SK-N-SH (cell line): ENCODE measurements at regions not wholly inside any gene's neighbourhood (a gene's known extent, or its start where the extent isn't known, plus 50 kb on each side); places are given as distances from the start of the nearest gene placed in this dataset.

ENCODE experiments used
- CTCF ChIA-PET: fragments of 300-600, 350-600 bp; formaldehyde crosslinking; extraction: SDS; loops from one replicate; lab custom pipeline; 2021; lab: Yijun Ruan, JAX
- POLR2A ChIA-PET: fragments of 350-600 bp; sonication (Branson Sonifier 250); formaldehyde crosslinking; extraction: SDS; loops from one replicate; lab custom pipeline; 2020; ENCODE audit warnings: antibody characterized with exemption, inconsistent platforms; lab: Yijun Ruan, JAX
- DNase-seq: peaks from one replicate; pipeline ENCODE4 v3.0.0; 2012
- H2AFZ ChIP-seq: fragments of 200-600 bp; sonication (generic); 2 replicates; pipeline ENCODE4 v1.8.1; 2016; ENCODE audit warnings: antibody characterized with exemption, mild to moderate bottlenecking, low read depth
- H3F3A ChIP-seq: fragments of 200-600 bp; sonication (generic); replicated peaks from 2 replicates; pipeline ENCODE3; 2016; ENCODE audit warnings: antibody characterized with exemption, mild to moderate bottlenecking; ENCODE audit not compliant: insufficient read depth
- H3K27ac ChIP-seq, 2 experiments: fragments of 200-500 bp in 1 of 2; fragments of 200-600 bp in 1 of 2; sonication (Bioruptor generic) in 1 of 2; sonication (generic), shearing (Covaris generic) in 1 of 2; 2 replicates each; pipeline versions ENCODE4 v1.5.1 to v1.6.1; 2014 to 2016; ENCODE audit warnings: low read depth in 2 of 2, inconsistent platforms in 1 of 2, low read length in 1 of 2, mild to moderate bottlenecking in 1 of 2, mixed read lengths in 1 of 2
- H3K27me3 ChIP-seq: fragments of 200-600 bp; sonication (generic), shearing (Covaris generic); 2 replicates; pipeline ENCODE4 v1.6.1; 2016; ENCODE audit warnings: mixed run types; ENCODE audit not compliant: insufficient read depth
- H3K36me3 ChIP-seq, 2 experiments: fragments of 200-500 bp in 1 of 2; fragments of 200-600 bp in 1 of 2; sonication (Bioruptor generic) in 1 of 2; sonication (generic) in 1 of 2; replicated peaks in 1 of 2; 2 replicates each; pipeline versions ENCODE3 to v1.5.1; 2014 to 2016; ENCODE audit warnings: low read length in 1 of 2, mild to moderate bottlenecking in 1 of 2; ENCODE audit not compliant: insufficient read depth in 2 of 2, control insufficient read depth in 1 of 2
- H3K4me1 ChIP-seq, 2 experiments: fragments of 200-500 bp in 1 of 2; fragments of 200-600 bp in 1 of 2; sonication (Bioruptor generic) in 1 of 2; sonication (generic), shearing (Covaris generic) in 1 of 2; 2 replicates each; pipeline versions ENCODE4 v1.5.1 to v1.6.1; 2014 to 2016; ENCODE audit warnings: low read depth in 1 of 2, low read length in 1 of 2, mixed run types in 1 of 2; ENCODE audit not compliant: insufficient read depth in 2 of 2, control insufficient read depth in 1 of 2
- H3K4me2 ChIP-seq: fragments of 200-600 bp; sonication (generic), shearing (Covaris generic); 2 replicates; pipeline ENCODE4 v1.6.1; 2017; ENCODE audit warnings: mixed run types
- H3K4me3 ChIP-seq, 2 experiments: fragments of 200-500 bp in 1 of 2; fragments of 200-600 bp in 1 of 2; sonication (Bioruptor generic) in 1 of 2; sonication (generic), shearing (Covaris generic) in 1 of 2; 2 replicates each; pipeline versions ENCODE4 v1.5.1 to v1.8.1; 2014 to 2016; ENCODE audit warnings: low read depth in 2 of 2, inconsistent platforms in 1 of 2, low read length in 1 of 2, mild to moderate bottlenecking in 1 of 2, mixed read lengths in 1 of 2, moderate library complexity in 1 of 2
- H3K79me2 ChIP-seq: fragments of 200-600 bp; sonication (generic); 2 replicates; pipeline ENCODE4 v1.8.1; 2017; ENCODE audit warnings: mild to moderate bottlenecking; ENCODE audit not compliant: insufficient read depth
- H3K9ac ChIP-seq: fragments of 200-600 bp; sonication (generic); 2 replicates; pipeline ENCODE4 v1.6.1; 2017; ENCODE audit warnings: mixed run types
- H3K9me2 ChIP-seq: fragments of 200-600 bp; sonication (generic); 2 replicates; pipeline ENCODE4 v1.6.1; 2017; ENCODE audit warnings: mixed run types
- H3K9me3 ChIP-seq: fragments of 200-600 bp; sonication (generic); 2 replicates; pipeline ENCODE4 v1.6.1; 2017; ENCODE audit warnings: mixed run types, mild to moderate bottlenecking, moderate library complexity
- H4K20me1 ChIP-seq: fragments of 200-600 bp; sonication (generic); 2 replicates; pipeline ENCODE4 v1.6.1; 2017; ENCODE audit warnings: mild to moderate bottlenecking, mixed run types; ENCODE audit not compliant: insufficient read depth
- CHD2 ChIP-seq: fragments of 150-350 bp; IDR thresholded peaks from 2 replicates; pipeline ENCODE4 v1.6.1; 2018; ENCODE audit warnings: low read length; ENCODE audit not compliant: partially characterized antibody
- ELF1 ChIP-seq: IDR thresholded peaks from 2 replicates; pipeline ENCODE4 v1.4.0; 2012
- EP300 ChIP-seq, 2 experiments: IDR thresholded peaks; 2 replicates each; pipeline versions ENCODE4 v1.4.0 to v1.6.1; 2012; ENCODE audit warnings: borderline replicate concordance in 1 of 2, low read depth in 1 of 2, low read length in 1 of 2
- EZH2phosphoT487 ChIP-seq: fragments of 200-600 bp; sonication (generic); IDR thresholded peaks from 2 replicates; pipeline ENCODE4 v1.6.1; 2017; ENCODE audit warnings: low read depth, mixed run types, mild to moderate bottlenecking, antibody characterized with exemption, moderate library complexity, borderline replicate concordance
- FOSL2 ChIP-seq: IDR thresholded peaks from 2 replicates; pipeline ENCODE4 v1.4.0; 2012; ENCODE audit warnings: low read depth, mild to moderate bottlenecking, moderate library complexity, borderline replicate concordance
- GATA2 ChIP-seq: sonication (generic); formaldehyde crosslinking; IDR thresholded peaks from 2 replicates; pipeline ENCODE4 v1.5.0; 2020; ENCODE audit warnings: mild to moderate bottlenecking, missing genetic modification reagents
- MXI1 ChIP-seq: IDR thresholded peaks from 2 replicates; pipeline ENCODE4 v1.6.1; 2012; ENCODE audit warnings: mild to moderate bottlenecking, low read depth, low read length, improper control_type of control experiment
- NFIC ChIP-seq: IDR thresholded peaks from 2 replicates; pipeline ENCODE4 v1.4.0; 2012; ENCODE audit warnings: borderline replicate concordance
- NRF1 ChIP-seq: IDR thresholded peaks from 2 replicates; pipeline ENCODE4 v1.6.1; 2012; ENCODE audit warnings: low read depth, mild to moderate bottlenecking, low read length
- PBX3 ChIP-seq: IDR thresholded peaks from 2 replicates; pipeline ENCODE4; 2012
- POLR2AphosphoS5 ChIP-seq: IDR thresholded peaks from 2 replicates; pipeline ENCODE4 v1.6.1; 2012; ENCODE audit warnings: low read depth, low read length
- RAD21 ChIP-seq: IDR thresholded peaks from 2 replicates; pipeline ENCODE4 v1.6.1; 2012; ENCODE audit warnings: mild to moderate bottlenecking, low read length
- RFX5 ChIP-seq: IDR thresholded peaks from 2 replicates; pipeline ENCODE4 v1.6.1; 2012; ENCODE audit warnings: mild to moderate bottlenecking, improper control_type of control experiment, low read length
- RXRA ChIP-seq: IDR thresholded peaks from 2 replicates; pipeline ENCODE4 v1.4.0; 2012; ENCODE audit warnings: low read depth, mild to moderate bottlenecking, borderline replicate concordance
- SMC3 ChIP-seq: IDR thresholded peaks from 2 replicates; pipeline ENCODE4 v1.6.1; 2012; ENCODE audit warnings: low read depth, low read length, improper control_type of control experiment
- TAF1 ChIP-seq: IDR thresholded peaks from 2 replicates; pipeline ENCODE4 v1.6.1; 2012; ENCODE audit warnings: low read depth, mild to moderate bottlenecking, low read length, moderate library complexity, borderline replicate concordance
- YY1 ChIP-seq: IDR thresholded peaks from 2 replicates; pipeline ENCODE4 v1.4.0; 2012; ENCODE audit warnings: low read depth, mild to moderate bottlenecking
- WGBS: methylation state at CpG from one replicate; pipeline ENCODE4 v1.1.6; 2017; ENCODE audit warnings: low lambda C conversion rate; 5-methylcytosine and 5-hydroxymethylcytosine counted together
- TF ChIP-seq, protein P1 (sequence below): fragments of 200-600 bp; sonication (generic); IDR thresholded peaks from 2 replicates; pipeline ENCODE4 v1.6.1; 2017; ENCODE audit warnings: antibody characterized with exemption, mild to moderate bottlenecking, moderate library complexity
- TF ChIP-seq, protein P2 (sequence below): fragments of 150-350 bp; IDR thresholded peaks from 2 replicates; pipeline ENCODE4 v1.6.1; 2017; ENCODE audit warnings: antibody characterized with exemption, low read length, low read depth, borderline replicate concordance

GRCh38 chr7:11315666-11316258 lies 342.1 kb downstream of the PHF14 start:
- Histone ChIP-seq H3K9me2 (no peaks in the 10 kb centered on the region), H3K36me3 (no peaks in the 10 kb centered on the region), H3K27ac (no peak overlapping the region), H3K4me2 (no peak overlapping the region), H3K9me3 (no peaks in the 10 kb centered on the region), H3K27me3 (no peaks in the 10 kb centered on the region), H2AFZ (no peak overlapping the region), H3F3A (no peaks in the 10 kb centered on the region), H3K4me1 (peaks cover 0 to 4% of the 10 kb centered on the region in 2 experiments; a peak in 2 of 4 replicates), H3K9ac (no peak overlapping the region), H4K20me1 (no peaks in the 10 kb centered on the region), H3K79me2 (no peaks in the 10 kb centered on the region), H3K4me3 (no peak overlapping the region)
- TF ChIP-seq NRF1, result no peak
- TF ChIP-seq TAF1, result no peak
- no peak for TF ChIP-seq GATA2 (CRISPR knock-in tag)
- no peak for TF ChIP-seq PBX3
- TF ChIP-seq YY1, result no peak
- TF ChIP-seq POLR2AphosphoS5, result no peak
- no peak for TF ChIP-seq FOSL2
- no peak for TF ChIP-seq RXRA
- TF ChIP-seq EZH2phosphoT487, result no peak
- TF ChIP-seq MXI1, result no peak
- no peak for TF ChIP-seq RFX5
- no peak for TF ChIP-seq EP300 (IDR thresholded peaks at IDR 0.05; ENCODE audit: borderline replicate concordance in 1 of 2, low read depth in 1 of 2, low read length in 1 of 2)
- no peak for TF ChIP-seq SMC3
- TF ChIP-seq ELF1, result no peak
- TF ChIP-seq NFIC, result no peak
- TF ChIP-seq, protein P1, sequence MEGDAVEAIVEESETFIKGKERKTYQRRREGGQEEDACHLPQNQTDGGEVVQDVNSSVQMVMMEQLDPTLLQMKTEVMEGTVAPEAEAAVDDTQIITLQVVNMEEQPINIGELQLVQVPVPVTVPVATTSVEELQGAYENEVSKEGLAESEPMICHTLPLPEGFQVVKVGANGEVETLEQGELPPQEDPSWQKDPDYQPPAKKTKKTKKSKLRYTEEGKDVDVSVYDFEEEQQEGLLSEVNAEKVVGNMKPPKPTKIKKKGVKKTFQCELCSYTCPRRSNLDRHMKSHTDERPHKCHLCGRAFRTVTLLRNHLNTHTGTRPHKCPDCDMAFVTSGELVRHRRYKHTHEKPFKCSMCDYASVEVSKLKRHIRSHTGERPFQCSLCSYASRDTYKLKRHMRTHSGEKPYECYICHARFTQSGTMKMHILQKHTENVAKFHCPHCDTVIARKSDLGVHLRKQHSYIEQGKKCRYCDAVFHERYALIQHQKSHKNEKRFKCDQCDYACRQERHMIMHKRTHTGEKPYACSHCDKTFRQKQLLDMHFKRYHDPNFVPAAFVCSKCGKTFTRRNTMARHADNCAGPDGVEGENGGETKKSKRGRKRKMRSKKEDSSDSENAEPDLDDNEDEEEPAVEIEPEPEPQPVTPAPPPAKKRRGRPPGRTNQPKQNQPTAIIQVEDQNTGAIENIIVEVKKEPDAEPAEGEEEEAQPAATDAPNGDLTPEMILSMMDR, result no peak
- TF ChIP-seq CHD2, result no peak
- no peak for TF ChIP-seq RAD21
- TF ChIP-seq, protein P2, sequence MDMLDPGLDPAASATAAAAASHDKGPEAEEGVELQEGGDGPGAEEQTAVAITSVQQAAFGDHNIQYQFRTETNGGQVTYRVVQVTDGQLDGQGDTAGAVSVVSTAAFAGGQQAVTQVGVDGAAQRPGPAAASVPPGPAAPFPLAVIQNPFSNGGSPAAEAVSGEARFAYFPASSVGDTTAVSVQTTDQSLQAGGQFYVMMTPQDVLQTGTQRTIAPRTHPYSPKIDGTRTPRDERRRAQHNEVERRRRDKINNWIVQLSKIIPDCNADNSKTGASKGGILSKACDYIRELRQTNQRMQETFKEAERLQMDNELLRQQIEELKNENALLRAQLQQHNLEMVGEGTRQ, result no peak
- no peak for DNase-seq
- CTCF ChIA-PET, result interaction anchor here (1.0 kb wide), 1 partner anchor 10 kb away, joined by 3 read pairs; no protein-coding TSS in a partner anchor
- 24% methylated on average over 3 of the region's 3 CpGs for WGBS
- POLR2A ChIA-PET, result no interaction called here
